ENCODE measurements at regions not wholly inside any gene's neighbourhood (a gene's known extent, or its start where the extent isn't known, plus 50 kb on each side); places are given as distances from the start of the nearest gene placed in this dataset.

DNA sequence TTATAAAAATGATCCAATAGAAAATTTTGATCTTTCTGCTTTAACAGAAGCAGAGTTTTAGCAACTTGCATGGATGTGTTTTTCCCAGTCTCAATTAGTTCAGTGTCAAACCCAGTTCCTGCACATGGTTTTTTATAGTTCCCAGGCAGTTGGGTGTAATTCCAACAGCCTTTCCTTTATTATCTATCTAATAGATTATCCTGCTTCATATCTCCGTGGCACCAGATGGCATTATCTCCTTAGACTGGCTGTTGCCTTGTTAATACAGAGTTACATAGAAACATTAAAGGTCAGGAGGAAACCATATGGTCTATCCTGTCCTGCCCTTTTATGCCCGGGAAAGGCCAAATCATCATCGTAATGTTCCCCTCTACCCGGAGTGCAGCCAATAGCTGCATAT, 400.9 kb upstream of the SMIM21 start:
- TF ChIP-seq, protein P1, sequence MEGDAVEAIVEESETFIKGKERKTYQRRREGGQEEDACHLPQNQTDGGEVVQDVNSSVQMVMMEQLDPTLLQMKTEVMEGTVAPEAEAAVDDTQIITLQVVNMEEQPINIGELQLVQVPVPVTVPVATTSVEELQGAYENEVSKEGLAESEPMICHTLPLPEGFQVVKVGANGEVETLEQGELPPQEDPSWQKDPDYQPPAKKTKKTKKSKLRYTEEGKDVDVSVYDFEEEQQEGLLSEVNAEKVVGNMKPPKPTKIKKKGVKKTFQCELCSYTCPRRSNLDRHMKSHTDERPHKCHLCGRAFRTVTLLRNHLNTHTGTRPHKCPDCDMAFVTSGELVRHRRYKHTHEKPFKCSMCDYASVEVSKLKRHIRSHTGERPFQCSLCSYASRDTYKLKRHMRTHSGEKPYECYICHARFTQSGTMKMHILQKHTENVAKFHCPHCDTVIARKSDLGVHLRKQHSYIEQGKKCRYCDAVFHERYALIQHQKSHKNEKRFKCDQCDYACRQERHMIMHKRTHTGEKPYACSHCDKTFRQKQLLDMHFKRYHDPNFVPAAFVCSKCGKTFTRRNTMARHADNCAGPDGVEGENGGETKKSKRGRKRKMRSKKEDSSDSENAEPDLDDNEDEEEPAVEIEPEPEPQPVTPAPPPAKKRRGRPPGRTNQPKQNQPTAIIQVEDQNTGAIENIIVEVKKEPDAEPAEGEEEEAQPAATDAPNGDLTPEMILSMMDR (IDR thresholded peaks at IDR 0.05) = no peak
- no peaks in the 10 kb centered on the region for H3K27me3 ChIP-seq (ENCODE audit: control insufficient read depth, insufficient read depth, low read length)
- H3K36me3 ChIP-seq (ENCODE audit: control insufficient read depth, insufficient read depth, low read length) = no peaks in the 10 kb centered on the region

DNA sequence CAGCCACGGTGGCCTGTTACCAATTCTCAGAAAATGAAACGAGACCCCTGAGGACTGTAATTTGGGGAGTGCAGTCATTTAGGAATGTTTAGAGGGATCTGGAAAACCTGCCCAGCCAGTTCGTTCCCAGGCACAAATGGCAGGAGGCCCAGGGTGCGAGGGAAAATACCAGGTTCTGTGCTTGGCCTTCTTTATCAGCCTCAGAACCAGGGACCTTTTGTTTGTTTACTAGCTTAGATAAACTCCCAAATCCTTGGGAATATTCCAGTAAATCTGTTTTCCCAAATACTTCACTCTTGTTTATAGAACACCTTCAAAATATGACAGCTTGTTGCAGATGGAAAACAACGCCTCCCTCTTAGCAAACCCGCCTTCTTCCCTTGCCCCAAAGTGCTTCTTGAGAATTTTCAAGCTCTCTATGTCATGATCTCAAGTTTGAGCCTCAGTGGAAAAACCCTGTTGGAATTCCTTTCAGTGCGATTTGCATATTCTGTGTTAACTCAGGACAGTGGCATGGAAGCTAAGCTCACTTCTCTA, 400.3 kb upstream of the SMIM21 start:
- H3K9me3 ChIP-seq (ENCODE audit: control insufficient read depth, low read length) = no peaks in the 10 kb centered on the region
- no peaks in the 10 kb centered on the region for H3K27me3 ChIP-seq (ENCODE audit: control insufficient read depth, insufficient read depth, low read length)
- H3K27ac ChIP-seq = no peak overlapping the region
- no peaks in the 10 kb centered on the region for H3K36me3 ChIP-seq (ENCODE audit: control insufficient read depth, insufficient read depth, low read length)
- H3K4me1 ChIP-seq = no peaks in the 10 kb centered on the region
- H2AFZ ChIP-seq = no peak overlapping the region
- no peak overlapping the region for H3K9ac ChIP-seq
- no peak overlapping the region for H3K4me2 ChIP-seq (ENCODE audit: low read length)
- TF ChIP-seq, protein P1 (IDR thresholded peaks at IDR 0.05) = no peak
- H3K4me3 ChIP-seq (ENCODE audit: low read depth, low read length) = no peak overlapping the region
- no peaks in the 10 kb centered on the region for H3K79me2 ChIP-seq

More for the DNA sequence above, 400.9 kb upstream of the SMIM21 start:
- Histone ChIP-seq H3K27ac (no peak overlapping the region), H3K4me2 (ENCODE audit: low read length) (no peak overlapping the region), H3K79me2 (no peaks in the 10 kb centered on the region), H3K4me3 (ENCODE audit: low read depth, low read length) (no peak overlapping the region), H3K4me1 (no peaks in the 10 kb centered on the region), H3K9me3 (ENCODE audit: control insufficient read depth, low read length) (no peaks in the 10 kb centered on the region), H3K9ac (no peak overlapping the region), H2AFZ (no peak overlapping the region)

DNA sequence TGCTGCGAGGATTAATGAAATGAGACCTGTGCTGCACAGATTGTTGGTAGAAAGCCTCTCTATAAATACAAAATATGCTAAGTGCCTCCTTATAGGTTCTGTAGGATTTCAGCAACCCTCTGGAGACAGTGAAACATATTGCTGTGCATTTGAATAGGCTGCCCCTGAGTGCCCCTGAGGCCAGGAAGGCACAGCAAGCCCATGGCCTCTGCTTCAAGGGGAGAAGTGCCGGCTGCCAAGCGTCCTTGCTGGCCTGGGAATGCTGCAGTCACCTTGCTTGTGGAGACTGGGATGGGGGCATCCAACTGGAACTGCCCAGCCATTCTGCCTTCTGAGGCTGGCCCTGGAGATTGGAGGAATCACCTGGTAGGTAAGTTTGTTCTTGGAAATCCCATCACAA, 397.2 kb upstream of the SMIM21 start:
- H3K9ac ChIP-seq = no peak overlapping the region
- TF ChIP-seq, protein P1 (IDR thresholded peaks at IDR 0.05) = no peak
- H3K4me3 ChIP-seq (ENCODE audit: low read depth, low read length) = no peak overlapping the region
- no peaks in the 10 kb centered on the region for H3K9me3 ChIP-seq (ENCODE audit: control insufficient read depth, low read length)
- H3K4me1 ChIP-seq = no peaks in the 10 kb centered on the region
- H3K4me2 ChIP-seq (ENCODE audit: low read length) = no peak overlapping the region
- H3K79me2 ChIP-seq = no peaks in the 10 kb centered on the region
- no peak overlapping the region for H3K27ac ChIP-seq
- no peak overlapping the region for H2AFZ ChIP-seq
- no peaks in the 10 kb centered on the region for H3K27me3 ChIP-seq (ENCODE audit: control insufficient read depth, insufficient read depth, low read length)
- no peaks in the 10 kb centered on the region for H3K36me3 ChIP-seq (ENCODE audit: control insufficient read depth, insufficient read depth, low read length)

DNA sequence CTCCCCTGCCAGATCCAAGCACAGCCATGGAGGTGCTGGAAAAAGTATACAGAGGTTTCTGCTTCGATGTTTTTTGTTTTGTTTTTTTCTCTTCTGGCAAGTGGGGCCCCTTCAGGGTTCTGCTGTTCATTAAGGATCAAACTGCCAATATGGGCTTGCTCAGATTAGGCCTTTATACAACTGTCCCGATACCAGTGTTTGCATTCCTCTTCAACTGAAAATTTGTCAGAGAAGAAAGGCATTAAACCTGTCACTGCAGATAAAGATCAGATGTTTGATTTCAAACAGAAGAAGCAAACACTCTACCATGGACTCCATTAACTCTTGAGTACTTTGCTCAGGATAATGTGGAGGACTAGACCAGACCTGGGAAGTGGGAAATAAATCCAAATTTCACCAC, 396.0 kb upstream of the SMIM21 start:
- no peaks in the 10 kb centered on the region for H3K9me3 ChIP-seq (ENCODE audit: control insufficient read depth, low read length)
- no peak overlapping the region for H3K4me2 ChIP-seq (ENCODE audit: low read length)
- no peaks in the 10 kb centered on the region for H3K27me3 ChIP-seq (ENCODE audit: control insufficient read depth, insufficient read depth, low read length)
- no peak overlapping the region for H3K27ac ChIP-seq
- H2AFZ ChIP-seq = peak overlapping the region; percentile 9
- H3K4me1 ChIP-seq = no peaks in the 10 kb centered on the region
- H3K4me3 ChIP-seq (ENCODE audit: low read depth, low read length) = no peak overlapping the region
- no peak overlapping the region for H3K9ac ChIP-seq
- no peaks in the 10 kb centered on the region for H3K36me3 ChIP-seq (ENCODE audit: control insufficient read depth, insufficient read depth, low read length)
- TF ChIP-seq, protein P1 (IDR thresholded peaks at IDR 0.05) = no peak
- no peaks in the 10 kb centered on the region for H3K79me2 ChIP-seq

DNA sequence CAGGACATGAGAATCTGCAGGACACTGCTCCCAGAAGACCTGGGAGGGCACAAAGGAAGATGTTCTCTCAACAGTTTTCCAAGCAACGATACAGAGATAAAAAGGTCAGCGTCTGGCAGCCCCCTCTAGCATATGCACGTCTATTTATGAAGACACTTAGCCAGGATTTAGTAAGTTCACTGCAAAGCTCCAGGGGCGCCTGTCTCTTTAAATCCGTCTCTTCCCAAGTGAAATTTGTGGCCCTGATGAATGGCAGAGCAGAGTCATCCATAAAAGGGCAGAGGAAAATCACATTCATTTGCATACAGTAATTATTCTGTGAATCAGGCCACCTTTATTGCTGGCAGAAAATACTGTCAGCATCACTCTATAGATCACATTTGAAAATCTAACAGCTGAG, 390.9 kb upstream of the SMIM21 start:
- H3K4me1 ChIP-seq = no peaks in the 10 kb centered on the region
- H3K4me2 ChIP-seq (ENCODE audit: low read length) = no peak overlapping the region
- no peak overlapping the region for H3K27ac ChIP-seq
- no peaks in the 10 kb centered on the region for H3K36me3 ChIP-seq (ENCODE audit: control insufficient read depth, insufficient read depth, low read length)
- no peaks in the 10 kb centered on the region for H3K27me3 ChIP-seq (ENCODE audit: control insufficient read depth, insufficient read depth, low read length)
- H3K79me2 ChIP-seq = no peaks in the 10 kb centered on the region
- no peak overlapping the region for H3K9ac ChIP-seq
- H2AFZ ChIP-seq = no peak overlapping the region
- TF ChIP-seq, protein P1 (IDR thresholded peaks at IDR 0.05) = no peak
- no peak overlapping the region for H3K4me3 ChIP-seq (ENCODE audit: low read depth, low read length)
- no peaks in the 10 kb centered on the region for H3K9me3 ChIP-seq (ENCODE audit: control insufficient read depth, low read length)
